Neural progenitor cell (in vitro differentiated cells): ENCODE measurements at regions not wholly inside any gene's neighbourhood (a gene's known extent, or its start where the extent isn't known, plus 50 kb on each side); places are given as distances from the start of the nearest gene placed in this dataset.

Experiments used
- DNase-seq: peaks from one replicate; pipeline ENCODE4 v3.0.0-alpha.2; 2016; ENCODE audit warnings: low spot score
- H2AFZ ChIP-seq: fragments of 200-600 bp; sonication (generic); replicated peaks from 2 replicates; pipeline ENCODE4 v1.6.1; 2016; ENCODE audit warnings: antibody characterized with exemption
- H3F3A ChIP-seq: fragments of 200-600 bp; sonication (generic); 2 replicates; pipeline ENCODE4 v1.6.1; 2016; ENCODE audit warnings: antibody characterized with exemption, low read depth
- H3K27ac ChIP-seq: fragments of 200-600 bp; sonication (generic); 2 replicates; pipeline ENCODE4 v1.5.1; 2016; ENCODE audit warnings: mild to moderate bottlenecking
- H3K27me3 ChIP-seq: fragments of 200-600 bp; sonication (generic); 2 replicates; pipeline ENCODE4 v1.6.1; 2016; ENCODE audit warnings: mild to moderate bottlenecking, moderate library complexity
- H3K36me3 ChIP-seq: fragments of 200-600 bp; sonication (generic); 2 replicates; pipeline ENCODE4 v1.5.1; 2016
- H3K4me1 ChIP-seq: fragments of 200-600 bp; sonication (generic); 2 replicates; pipeline ENCODE4 v1.6.1; 2016; ENCODE audit warnings: mixed run types
- H3K4me2 ChIP-seq: fragments of 200-600 bp; sonication (generic); 2 replicates; pipeline ENCODE4 v1.6.1; 2016
- H3K4me3 ChIP-seq: fragments of 200-600 bp; sonication (generic); 2 replicates; pipeline ENCODE4 v1.5.1; 2016
- H3K79me2 ChIP-seq: fragments of 200-600 bp; sonication (generic); 2 replicates; pipeline ENCODE4 v1.6.1; 2016; ENCODE audit warnings: low read depth
- H3K9ac ChIP-seq: fragments of 200-600 bp; sonication (generic); 2 replicates; pipeline ENCODE4 v1.6.1; 2016
- H3K9me3 ChIP-seq: fragments of 200-600 bp; sonication (generic); 2 replicates; pipeline ENCODE4 v1.5.1; 2016; ENCODE audit warnings: low read depth
- H4K20me1 ChIP-seq: fragments of 200-600 bp; sonication (generic); 2 replicates; pipeline ENCODE4 v1.6.1; 2016; ENCODE audit warnings: low read depth
- H3K27ac Mint-ChIP-seq: 3 replicates; pipeline ENCODE4 v1.8.0; 2021; ENCODE audit warnings: mixed read lengths
- H3K27me3 Mint-ChIP-seq: 2 replicates; pipeline ENCODE4 v1.8.0; 2022; ENCODE audit warnings: low read depth, mild to moderate bottlenecking, inconsistent platforms, moderate library complexity, mixed read lengths; ENCODE audit not compliant: insufficient read depth
- H3K36me3 Mint-ChIP-seq: 3 replicates; pipeline ENCODE4 v1.8.0; 2021; ENCODE audit warnings: mixed read lengths
- H3K4me1 Mint-ChIP-seq: 3 replicates; pipeline ENCODE4 v1.8.0; 2021; ENCODE audit warnings: mixed read lengths
- H3K4me3 Mint-ChIP-seq: 3 replicates; pipeline ENCODE4 v1.8.0; 2021; ENCODE audit warnings: mild to moderate bottlenecking, moderate library complexity, mixed read lengths
- H3K9me3 Mint-ChIP-seq: 3 replicates; pipeline ENCODE4 v1.8.0; 2020; ENCODE audit warnings: mixed read lengths
- CTCF ChIP-seq: fragments of 200-600 bp; sonication (generic); IDR thresholded peaks from 2 replicates; pipeline ENCODE4 v1.5.1; 2017; ENCODE audit warnings: antibody characterized with exemption, mild to moderate bottlenecking
- EZH2 ChIP-seq: fragments of 200-600 bp; sonication (generic); IDR thresholded peaks from 2 replicates; pipeline ENCODE4 v1.6.1; 2017; ENCODE audit warnings: antibody characterized with exemption, mild to moderate bottlenecking, moderate library complexity
- EZH2phosphoT487 ChIP-seq: fragments of 200-600 bp; sonication (generic); IDR thresholded peaks from 2 replicates; pipeline ENCODE4 v1.6.1; 2017; ENCODE audit warnings: antibody characterized with exemption

DNA sequence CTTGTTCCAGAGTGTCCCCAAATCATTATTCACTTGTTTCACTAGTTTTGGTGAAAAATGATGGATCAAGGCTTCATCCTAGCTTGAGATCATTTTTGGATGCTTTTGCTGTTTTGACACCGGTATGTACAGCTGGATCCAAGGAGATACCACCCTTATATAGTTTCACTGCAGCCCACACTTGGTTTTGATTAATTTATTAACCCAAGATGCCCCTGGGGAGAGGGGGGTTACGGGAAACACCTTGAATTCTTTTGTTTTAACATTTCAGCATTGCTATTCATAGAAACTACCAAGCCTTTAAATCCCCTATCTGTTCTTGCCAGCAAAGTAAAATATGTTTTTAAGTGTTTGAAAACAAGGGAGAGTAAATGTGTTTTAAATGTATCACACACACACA is 457.7 kb upstream of the RUNX1 start:
- Histone ChIP-seq H3K4me1 (peaks cover 9% of the 10 kb centered on the region), H3F3A (no peaks in the 10 kb centered on the region), H3K9ac (no peak overlapping the region), H3K4me2 (no peak overlapping the region), H4K20me1 (no peaks in the 10 kb centered on the region), H3K27me3 (no peaks in the 10 kb centered on the region), H3K36me3 (no peaks in the 10 kb centered on the region), H3K79me2 (no peaks in the 10 kb centered on the region), H2AFZ (no peak overlapping the region), H3K27ac (no peak overlapping the region), H3K4me3 (no peak overlapping the region), H3K9me3 (no peaks in the 10 kb centered on the region)
- no peak for DNase-seq
- H3K27me3 Mint-ChIP-seq = peaks cover 6% of the 10 kb centered on the region
- no peaks in the 10 kb centered on the region for H3K9me3 Mint-ChIP-seq
- no peak overlapping the region for H3K27ac Mint-ChIP-seq
- H3K36me3 Mint-ChIP-seq = no peaks in the 10 kb centered on the region
- no peak overlapping the region for H3K4me3 Mint-ChIP-seq
- TF ChIP-seq EZH2 = no peak
- no peak for TF ChIP-seq EZH2phosphoT487
- TF ChIP-seq CTCF = no peak
- peaks cover 29% of the 10 kb centered on the region for H3K4me1 Mint-ChIP-seq

DNA sequence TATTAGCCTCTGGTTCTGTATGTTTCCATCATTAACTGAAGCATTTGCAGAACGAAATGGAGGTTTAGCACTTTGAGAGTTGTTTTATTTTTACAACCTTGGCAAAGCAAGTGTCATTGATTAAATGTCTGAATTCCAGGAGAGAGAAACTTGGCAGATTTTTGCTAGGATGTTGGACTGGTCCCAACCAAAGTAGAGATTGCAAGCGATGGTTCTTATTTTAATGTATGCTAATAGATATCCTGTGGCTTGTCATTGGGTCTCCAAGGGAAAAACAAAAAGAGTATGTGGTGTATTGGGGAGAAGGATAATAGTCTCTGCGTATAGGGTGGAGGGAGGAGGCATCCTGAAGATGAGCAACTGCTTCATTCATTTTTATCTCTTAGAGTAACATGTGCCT is 457.2 kb upstream of the RUNX1 start:
- Histone ChIP-seq H3K4me2 (no peak overlapping the region), H3K4me1 (peaks cover 9% of the 10 kb centered on the region), H3K27me3 (no peaks in the 10 kb centered on the region), H3K79me2 (no peaks in the 10 kb centered on the region), H4K20me1 (no peaks in the 10 kb centered on the region), H3F3A (no peaks in the 10 kb centered on the region), H3K27ac (no peak overlapping the region), H3K36me3 (no peaks in the 10 kb centered on the region), H3K9me3 (no peaks in the 10 kb centered on the region), H2AFZ (no peak overlapping the region), H3K9ac (no peak overlapping the region), H3K4me3 (no peak overlapping the region)
- H3K27ac Mint-ChIP-seq = no peak overlapping the region
- H3K36me3 Mint-ChIP-seq = no peaks in the 10 kb centered on the region
- no peak for TF ChIP-seq CTCF
- no peak for TF ChIP-seq EZH2
- no peak for TF ChIP-seq EZH2phosphoT487
- DNase-seq = no peak
- no peak overlapping the region for H3K4me3 Mint-ChIP-seq
- no peaks in the 10 kb centered on the region for H3K9me3 Mint-ChIP-seq
- H3K4me1 Mint-ChIP-seq = peaks cover 29% of the 10 kb centered on the region
- peaks cover 8% of the 10 kb centered on the region for H3K27me3 Mint-ChIP-seq

GRCh38 chr21:35504951-35505466 is 455.9 kb upstream of the RUNX1 start:
- H3K9me3 Mint-ChIP-seq = no peaks in the 10 kb centered on the region
- Histone ChIP-seq H3K36me3 (no peaks in the 10 kb centered on the region), H3K9me3 (no peaks in the 10 kb centered on the region), H3K4me1 (peaks cover 9% of the 10 kb centered on the region), H3K27me3 (no peaks in the 10 kb centered on the region), H3K27ac (no peak overlapping the region), H3K4me3 (no peak overlapping the region), H2AFZ (no peak overlapping the region), H4K20me1 (no peaks in the 10 kb centered on the region), H3K79me2 (no peaks in the 10 kb centered on the region), H3F3A (no peaks in the 10 kb centered on the region), H3K9ac (no peak overlapping the region), H3K4me2 (no peak overlapping the region)
- peaks cover 29% of the 10 kb centered on the region for H3K4me1 Mint-ChIP-seq
- no peak overlapping the region for H3K27ac Mint-ChIP-seq
- peaks cover 4% of the 10 kb centered on the region for H3K27me3 Mint-ChIP-seq
- no peak overlapping the region for H3K4me3 Mint-ChIP-seq
- TF ChIP-seq EZH2phosphoT487 = no peak
- TF ChIP-seq EZH2 = no peak
- TF ChIP-seq CTCF = no peak
- no peak for DNase-seq
- no peaks in the 10 kb centered on the region for H3K36me3 Mint-ChIP-seq
